ENCODE measurements at regions not wholly inside any gene's neighbourhood (a gene's known extent, or its start where the extent isn't known, plus 50 kb on each side); places are given as distances from the start of the nearest gene placed in this dataset.

DNA sequence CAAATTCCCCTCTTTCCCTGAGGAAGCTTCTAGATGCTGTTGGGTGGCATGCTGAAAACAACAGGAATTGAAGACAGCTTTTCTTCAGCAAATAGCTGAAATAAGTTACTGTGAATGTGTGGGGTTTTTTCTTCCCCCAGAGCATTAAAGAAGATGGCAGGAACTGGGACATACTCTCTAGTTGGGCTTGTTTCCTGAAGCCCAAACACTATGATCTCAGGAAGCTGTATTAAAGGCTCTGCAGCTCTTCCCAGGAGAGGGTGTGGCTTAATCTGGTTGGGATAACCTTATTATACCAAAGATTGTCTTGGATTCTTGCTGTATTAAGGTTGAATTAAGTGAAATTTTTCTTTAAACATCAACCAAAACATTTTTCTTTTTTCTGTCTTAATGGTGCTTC lies 64.9 kb upstream of the LMO4 start:
- intact Hi-C loops (cut with DNase I; ENCODE audit: low total_unique reads), result no loop called here
- Histone ChIP-seq H3K9me3 (no peaks in the 10 kb centered on the region), H3K36me3 (no peaks in the 10 kb centered on the region), H3K4me3 (no peak overlapping the region), H3K4me1 (no peaks in the 10 kb centered on the region), H3K27ac (no peak overlapping the region), H3K27me3 (no peaks in the 10 kb centered on the region)
- DNase-seq (no peak), ATAC-seq (no peak)
- no peak for TF ChIP-seq POLR2A (IDR thresholded peaks at IDR 0.05)
- TF ChIP-seq, protein P1, sequence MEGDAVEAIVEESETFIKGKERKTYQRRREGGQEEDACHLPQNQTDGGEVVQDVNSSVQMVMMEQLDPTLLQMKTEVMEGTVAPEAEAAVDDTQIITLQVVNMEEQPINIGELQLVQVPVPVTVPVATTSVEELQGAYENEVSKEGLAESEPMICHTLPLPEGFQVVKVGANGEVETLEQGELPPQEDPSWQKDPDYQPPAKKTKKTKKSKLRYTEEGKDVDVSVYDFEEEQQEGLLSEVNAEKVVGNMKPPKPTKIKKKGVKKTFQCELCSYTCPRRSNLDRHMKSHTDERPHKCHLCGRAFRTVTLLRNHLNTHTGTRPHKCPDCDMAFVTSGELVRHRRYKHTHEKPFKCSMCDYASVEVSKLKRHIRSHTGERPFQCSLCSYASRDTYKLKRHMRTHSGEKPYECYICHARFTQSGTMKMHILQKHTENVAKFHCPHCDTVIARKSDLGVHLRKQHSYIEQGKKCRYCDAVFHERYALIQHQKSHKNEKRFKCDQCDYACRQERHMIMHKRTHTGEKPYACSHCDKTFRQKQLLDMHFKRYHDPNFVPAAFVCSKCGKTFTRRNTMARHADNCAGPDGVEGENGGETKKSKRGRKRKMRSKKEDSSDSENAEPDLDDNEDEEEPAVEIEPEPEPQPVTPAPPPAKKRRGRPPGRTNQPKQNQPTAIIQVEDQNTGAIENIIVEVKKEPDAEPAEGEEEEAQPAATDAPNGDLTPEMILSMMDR (IDR thresholded peaks at IDR 0.05 in 4 of 5, conservative IDR thresholded peaks at IDR 0.05 in 1 of 5), result no peak
- in situ Hi-C loops (cut with MboI; ENCODE audit: low sequenced_read_pairs in 4 of 4), result no loop called here

DNA sequence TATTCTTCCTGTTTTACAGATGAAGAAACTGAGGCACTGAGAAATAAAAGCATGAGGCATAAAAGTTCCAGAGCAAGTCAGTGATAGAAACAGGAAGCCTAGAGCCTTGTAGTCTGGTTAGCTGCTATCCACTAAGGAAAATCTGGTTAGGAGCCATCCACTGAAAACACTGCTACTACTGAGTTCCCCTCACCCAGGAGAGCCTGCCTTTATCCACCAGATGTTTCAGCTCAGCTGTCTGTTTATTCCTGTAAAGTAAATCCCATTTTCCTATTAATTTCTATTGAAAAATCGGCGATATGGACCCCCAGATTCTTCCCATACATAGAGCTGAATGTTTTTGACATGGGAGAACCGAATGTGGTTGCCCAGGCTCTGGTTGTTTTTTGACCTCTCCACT lies 63.7 kb upstream of the LMO4 start:
- Histone ChIP-seq H3K9me3 (no peaks in the 10 kb centered on the region), H3K27ac (no peak overlapping the region), H3K4me1 (no peaks in the 10 kb centered on the region), H3K4me3 (no peak overlapping the region), H3K27me3 (no peaks in the 10 kb centered on the region), H3K36me3 (no peaks in the 10 kb centered on the region)
- TF ChIP-seq POLR2A (IDR thresholded peaks at IDR 0.05), result no peak
- ATAC-seq, result no peak
- DNase-seq, result no peak
- intact Hi-C loops (cut with DNase I; ENCODE audit: low total_unique reads) (no loop called here), in situ Hi-C loops (cut with MboI; ENCODE audit: low sequenced_read_pairs in 4 of 4) (no loop called here)

DNA sequence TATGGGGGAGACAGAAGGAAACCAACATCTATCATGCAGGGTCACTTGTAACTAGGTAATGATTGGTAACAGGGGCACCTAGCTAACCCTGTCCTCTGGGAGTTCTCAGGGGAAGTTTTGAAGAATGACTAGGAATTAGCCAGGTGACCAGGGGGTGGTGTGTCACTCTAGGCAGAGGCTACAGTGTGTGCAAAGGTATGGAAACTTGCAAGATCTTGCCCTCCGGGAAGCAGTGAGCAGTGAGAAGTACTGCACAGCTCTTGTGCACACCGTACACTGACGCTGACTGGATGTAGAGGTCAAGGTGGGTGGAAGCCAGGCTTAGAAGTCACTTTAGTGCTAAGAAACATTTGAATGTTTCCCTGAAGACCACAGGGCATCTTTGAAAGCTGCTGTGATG lies 62.9 kb upstream of the LMO4 start:
- Histone ChIP-seq H3K27ac (no peak overlapping the region), H3K4me1 (no peaks in the 10 kb centered on the region), H3K4me3 (no peak overlapping the region), H3K27me3 (no peaks in the 10 kb centered on the region), H3K9me3 (no peaks in the 10 kb centered on the region), H3K36me3 (no peaks in the 10 kb centered on the region)
- in situ Hi-C loops (cut with MboI; ENCODE audit: low sequenced_read_pairs in 4 of 4), result no loop called here
- intact Hi-C loops (cut with DNase I; ENCODE audit: low total_unique reads), result no loop called here
- no peak for TF ChIP-seq POLR2A (IDR thresholded peaks at IDR 0.05)
- TF ChIP-seq, protein P1 (IDR thresholded peaks at IDR 0.05 in 4 of 5, conservative IDR thresholded peaks at IDR 0.05 in 1 of 5), result no peak
- no peak for ATAC-seq
- no peak for DNase-seq

DNA sequence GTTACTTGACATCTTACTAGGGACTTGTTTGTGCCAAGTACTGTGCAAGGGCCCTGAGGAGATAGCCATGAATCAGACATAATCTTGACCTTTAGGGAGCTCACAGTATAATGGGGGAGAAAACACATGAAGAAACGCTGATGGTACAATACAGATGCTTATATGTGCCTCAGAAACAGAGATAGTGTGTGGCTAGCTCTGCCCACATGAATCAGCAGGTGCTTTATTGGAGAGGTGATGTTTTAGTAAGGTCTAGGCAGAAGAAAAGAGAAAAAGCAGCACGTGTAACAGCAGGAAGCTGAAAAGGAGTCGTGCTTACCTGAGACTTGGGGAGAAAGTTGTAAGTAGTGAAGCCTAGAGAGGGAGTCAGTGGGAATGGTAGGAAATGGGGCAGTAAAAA lies 60.6 kb upstream of the LMO4 start:
- Histone ChIP-seq H3K27ac (no peak overlapping the region), H3K36me3 (no peaks in the 10 kb centered on the region), H3K27me3 (no peaks in the 10 kb centered on the region), H3K4me3 (no peak overlapping the region), H3K4me1 (no peaks in the 10 kb centered on the region), H3K9me3 (no peaks in the 10 kb centered on the region)
- in situ Hi-C loops (cut with MboI; ENCODE audit: low sequenced_read_pairs in 4 of 4) (no loop called here), intact Hi-C loops (cut with DNase I; ENCODE audit: low total_unique reads) (no loop called here)
- TF ChIP-seq, protein P1 (IDR thresholded peaks at IDR 0.05 in 4 of 5, conservative IDR thresholded peaks at IDR 0.05 in 1 of 5), result no peak
- TF ChIP-seq POLR2A (IDR thresholded peaks at IDR 0.05), result no peak
- no peak for ATAC-seq
- DNase-seq, result no peak

DNA sequence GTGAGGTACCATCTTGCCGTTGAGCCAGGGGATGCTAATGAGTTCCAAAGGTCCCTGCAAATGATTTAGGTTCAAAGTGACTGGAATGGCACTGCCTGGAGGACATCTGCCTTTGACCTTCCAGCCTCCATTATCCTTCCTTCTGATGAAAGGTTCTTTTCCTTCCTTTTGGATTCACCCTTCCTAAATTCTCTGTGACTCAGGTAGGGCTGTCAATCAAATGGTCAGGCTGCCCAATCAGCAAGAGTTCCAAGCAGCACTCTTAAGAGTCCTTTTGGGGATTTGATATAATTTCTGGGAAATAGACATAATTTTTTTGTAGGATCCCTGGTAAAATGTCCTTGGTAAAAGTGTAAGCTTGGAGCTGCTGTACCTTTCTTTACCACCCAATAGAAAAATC lies 58.8 kb upstream of the LMO4 start:
- no peak overlapping the region for H3K4me3 ChIP-seq
- no peaks in the 10 kb centered on the region for H3K27me3 ChIP-seq
- H3K4me1 ChIP-seq, result no peaks in the 10 kb centered on the region
- intact Hi-C loops (cut with DNase I; ENCODE audit: low total_unique reads) (no loop called here), in situ Hi-C loops (cut with MboI; ENCODE audit: low sequenced_read_pairs in 4 of 4) (no loop called here)
- no peak for TF ChIP-seq POLR2A (IDR thresholded peaks at IDR 0.05)
- TF ChIP-seq, protein P1 (IDR thresholded peaks at IDR 0.05 in 4 of 5, conservative IDR thresholded peaks at IDR 0.05 in 1 of 5), result no peak
- H3K27ac ChIP-seq, result no peak overlapping the region
- no peaks in the 10 kb centered on the region for H3K36me3 ChIP-seq
- no peaks in the 10 kb centered on the region for H3K9me3 ChIP-seq
- no peak for ATAC-seq
- DNase-seq, result no peak
